ENCODE measurements at regions not wholly inside any gene's neighbourhood (a gene's known extent, or its start where the extent isn't known, plus 50 kb on each side); places are given as distances from the start of the nearest gene placed in this dataset.
A peak's percentile ranks its signal among the peaks of the same experiment; 100 is the strongest.
"Not testable (repeated sequence)": the region's sequence is repeated elsewhere in the genome, so short reads cannot be mapped to it uniquely, and the experiment has no call there.

DNA sequence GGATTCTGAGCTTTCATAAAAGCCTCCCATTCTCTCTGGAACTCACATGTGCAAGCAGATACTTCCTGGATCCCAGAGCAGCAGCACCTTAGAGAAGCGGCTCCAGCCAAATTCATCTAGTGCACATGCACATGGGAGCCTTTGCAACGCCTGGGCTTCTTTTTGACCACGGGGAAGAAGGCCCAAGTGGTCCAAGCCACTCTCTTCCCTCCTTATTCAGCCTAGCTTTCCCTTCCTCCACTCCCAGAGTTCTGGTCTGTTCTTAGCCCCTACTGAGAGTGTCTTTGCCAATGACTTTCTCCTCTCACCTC lies 118.7 kb downstream of the ZNF365 start:
- H3K27ac ChIP-seq = no peak overlapping the region
- no peaks in the 10 kb centered on the region for H3K36me3 ChIP-seq
- peaks cover 10% of the 10 kb centered on the region for H3K4me1 ChIP-seq
- H3K9me3 ChIP-seq = no peaks in the 10 kb centered on the region
- intact Hi-C loops (cut with DNase I) = no loop called here
- no peak overlapping the region for H3K4me3 ChIP-seq
- no peaks in the 10 kb centered on the region for H3K27me3 ChIP-seq (ENCODE audit: low read depth)
- no peak for DNase-seq
- ATAC-seq = no peak
- TF ChIP-seq, protein P1, sequence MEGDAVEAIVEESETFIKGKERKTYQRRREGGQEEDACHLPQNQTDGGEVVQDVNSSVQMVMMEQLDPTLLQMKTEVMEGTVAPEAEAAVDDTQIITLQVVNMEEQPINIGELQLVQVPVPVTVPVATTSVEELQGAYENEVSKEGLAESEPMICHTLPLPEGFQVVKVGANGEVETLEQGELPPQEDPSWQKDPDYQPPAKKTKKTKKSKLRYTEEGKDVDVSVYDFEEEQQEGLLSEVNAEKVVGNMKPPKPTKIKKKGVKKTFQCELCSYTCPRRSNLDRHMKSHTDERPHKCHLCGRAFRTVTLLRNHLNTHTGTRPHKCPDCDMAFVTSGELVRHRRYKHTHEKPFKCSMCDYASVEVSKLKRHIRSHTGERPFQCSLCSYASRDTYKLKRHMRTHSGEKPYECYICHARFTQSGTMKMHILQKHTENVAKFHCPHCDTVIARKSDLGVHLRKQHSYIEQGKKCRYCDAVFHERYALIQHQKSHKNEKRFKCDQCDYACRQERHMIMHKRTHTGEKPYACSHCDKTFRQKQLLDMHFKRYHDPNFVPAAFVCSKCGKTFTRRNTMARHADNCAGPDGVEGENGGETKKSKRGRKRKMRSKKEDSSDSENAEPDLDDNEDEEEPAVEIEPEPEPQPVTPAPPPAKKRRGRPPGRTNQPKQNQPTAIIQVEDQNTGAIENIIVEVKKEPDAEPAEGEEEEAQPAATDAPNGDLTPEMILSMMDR (IDR thresholded peaks at IDR 0.05) = no peak

DNA sequence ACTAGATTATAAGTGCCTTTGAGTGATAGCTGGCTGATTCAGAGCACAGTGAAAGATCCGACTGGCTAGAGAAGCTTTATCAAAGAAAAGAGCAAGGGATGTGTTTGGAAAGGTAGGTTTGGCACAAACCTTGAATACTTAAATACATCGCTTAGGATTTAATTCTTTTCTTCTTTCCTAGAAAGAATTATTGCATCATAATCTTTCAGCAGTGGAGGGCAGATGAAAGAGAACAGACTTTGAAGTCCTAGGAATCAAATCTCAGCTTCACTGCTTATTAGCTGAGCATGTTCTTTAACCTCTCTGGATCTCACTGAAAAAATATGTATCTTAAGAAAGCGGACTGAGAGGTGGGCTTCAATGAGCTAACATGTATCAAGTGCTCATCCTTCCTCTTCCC lies 122.8 kb downstream of the ZNF365 start:
- no peaks in the 10 kb centered on the region for H3K27me3 ChIP-seq (ENCODE audit: low read depth)
- H3K4me3 ChIP-seq = no peak overlapping the region
- DNase-seq (no peak), ATAC-seq (no peak)
- no peak overlapping the region for H3K27ac ChIP-seq
- no peaks in the 10 kb centered on the region for H3K9me3 ChIP-seq
- TF ChIP-seq, protein P1 (IDR thresholded peaks at IDR 0.05) = no peak
- H3K4me1 ChIP-seq = peaks cover 15% of the 10 kb centered on the region
- no peaks in the 10 kb centered on the region for H3K36me3 ChIP-seq
- intact Hi-C loops (cut with DNase I) = no loop called here

DNA sequence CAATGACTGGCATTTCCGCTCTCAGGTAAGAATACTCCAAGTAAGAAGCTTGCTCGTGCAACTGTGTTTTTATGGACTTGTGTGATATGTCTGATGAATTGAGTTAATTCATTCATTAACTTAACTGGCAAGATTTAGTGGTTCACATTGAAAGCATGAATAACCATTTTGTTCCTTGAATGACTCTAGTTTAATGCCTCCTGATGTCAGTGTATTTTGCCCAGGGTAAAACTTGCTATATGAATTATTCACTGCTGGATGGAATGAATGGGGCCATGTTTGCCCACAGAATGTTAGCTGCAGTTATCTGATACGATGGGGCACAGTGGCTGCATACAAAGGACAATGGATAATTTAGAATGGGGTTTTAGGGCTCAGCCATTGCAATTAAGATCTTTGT lies 124.1 kb downstream of the ZNF365 start:
- no peaks in the 10 kb centered on the region for H3K9me3 ChIP-seq
- no peak for DNase-seq
- TF ChIP-seq, protein P1 (IDR thresholded peaks at IDR 0.05) = no peak
- H3K4me1 ChIP-seq = peaks cover 9% of the 10 kb centered on the region
- H3K27ac ChIP-seq = no peak overlapping the region
- no peaks in the 10 kb centered on the region for H3K27me3 ChIP-seq (ENCODE audit: low read depth)
- H3K36me3 ChIP-seq = no peaks in the 10 kb centered on the region
- H3K4me3 ChIP-seq = no peak overlapping the region
- no peak for ATAC-seq
- intact Hi-C loops (cut with DNase I) = no loop called here

DNA sequence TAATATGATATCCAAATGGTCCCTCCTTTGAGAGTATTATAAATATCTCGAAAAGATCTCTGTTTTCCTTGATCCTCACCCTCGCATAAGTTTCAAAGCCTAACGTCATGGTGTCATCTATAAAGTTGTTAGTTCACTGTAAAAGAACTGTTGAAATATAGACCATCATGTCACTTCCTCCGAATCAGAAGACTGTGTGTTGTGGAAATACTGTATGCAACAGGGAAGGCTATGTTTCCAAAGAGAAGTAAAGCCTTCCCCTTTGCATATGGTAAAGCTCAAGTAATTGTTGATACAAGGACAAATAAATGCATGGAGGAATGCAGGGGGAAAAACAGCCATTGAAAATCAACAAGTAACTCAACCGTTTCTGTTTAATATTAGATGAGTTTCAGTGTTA lies 125.9 kb downstream of the ZNF365 start:
- peak; percentile 19 to 51 for ATAC-seq
- H3K9me3 ChIP-seq; H3K4me3 ChIP-seq; H3K36me3 ChIP-seq; DNase-seq; H3K27me3 ChIP-seq (ENCODE audit: low read depth); H3K27ac ChIP-seq; intact Hi-C loops (cut with DNase I): not testable (repeated sequence)
- peaks cover 21% of the 10 kb centered on the region for H3K4me1 ChIP-seq

DNA sequence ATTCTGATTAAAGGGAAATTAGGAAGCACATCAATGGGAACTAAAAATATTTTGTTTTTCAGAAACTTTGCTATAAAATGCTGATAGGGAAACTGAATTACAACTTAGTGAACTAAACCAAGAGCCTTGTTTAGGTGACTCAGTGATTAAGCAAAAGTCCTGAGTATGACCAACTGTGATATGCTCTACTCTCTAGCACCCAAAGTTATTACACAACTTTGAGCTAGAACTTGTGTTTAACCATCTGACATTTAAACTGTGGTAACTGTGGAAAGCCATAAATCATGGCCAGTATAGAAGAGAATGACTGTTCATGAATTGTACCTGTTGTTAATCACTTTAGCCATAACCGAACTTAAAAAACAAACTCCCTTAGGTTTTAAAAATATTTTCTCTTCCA lies 127.4 kb downstream of the ZNF365 start:
- intact Hi-C loops (cut with DNase I) = no loop called here
- Histone ChIP-seq H3K9me3 (no peaks in the 10 kb centered on the region), H3K4me1 (peaks cover 21% of the 10 kb centered on the region), H3K27ac (no peak overlapping the region), H3K36me3 (no peaks in the 10 kb centered on the region), H3K27me3 (ENCODE audit: low read depth) (no peaks in the 10 kb centered on the region), H3K4me3 (no peak overlapping the region)
- TF ChIP-seq, protein P1 (IDR thresholded peaks at IDR 0.05) = no peak
- no peak for DNase-seq
- peak; percentile 50 to 53 for ATAC-seq

DNA sequence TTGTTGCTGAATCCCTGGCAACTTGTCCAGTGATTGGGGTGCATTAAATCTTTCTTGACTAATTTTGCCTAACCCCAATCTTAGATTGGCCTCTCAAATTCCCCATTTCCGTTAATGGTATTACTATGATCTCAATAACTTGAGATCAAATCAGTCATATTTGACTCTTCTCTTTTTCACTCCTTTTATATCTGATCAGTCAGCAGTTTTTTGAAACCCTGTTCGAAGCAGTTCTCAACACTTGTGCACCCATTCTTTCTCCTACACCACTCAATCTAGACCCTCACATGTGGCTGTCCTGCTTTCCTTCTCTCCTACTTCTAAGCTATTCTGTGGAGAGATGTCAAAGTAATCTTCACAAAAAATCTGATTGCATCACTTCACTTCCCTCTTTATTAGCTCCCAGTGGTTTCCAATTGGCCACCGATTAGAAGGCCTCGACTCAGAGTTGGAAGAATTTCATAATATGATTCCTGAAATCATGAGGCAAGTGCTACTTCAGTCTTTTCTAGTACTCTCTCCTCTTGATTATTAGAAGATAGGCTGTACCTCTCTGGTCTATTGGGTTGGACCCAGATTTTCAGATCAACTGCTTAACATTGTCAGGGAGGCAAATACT lies 128.9 kb downstream of the ZNF365 start:
- TF ChIP-seq, protein P1 (IDR thresholded peaks at IDR 0.05) = no peak

More for the DNA sequence above, 128.9 kb downstream of the ZNF365 start:
- H3K27me3 ChIP-seq (ENCODE audit: low read depth) = no peaks in the 10 kb centered on the region
- DNase-seq = no peak
- no peak overlapping the region for H3K27ac ChIP-seq
- H3K9me3 ChIP-seq = no peaks in the 10 kb centered on the region
- H3K36me3 ChIP-seq = no peaks in the 10 kb centered on the region
- H3K4me3 ChIP-seq = no peak overlapping the region
- peaks cover 21% of the 10 kb centered on the region for H3K4me1 ChIP-seq
- peak; percentile 71 to 82 for ATAC-seq
- intact Hi-C loops (cut with DNase I) = no loop called here
